GM19395 (cell line): ENCODE measurements at regions not wholly inside any gene's neighbourhood (a gene's known extent, or its start where the extent isn't known, plus 50 kb on each side); places are given as distances from the start of the nearest gene placed in this dataset.

Experiments
- ATAC-seq: cut with Tn5 transposase; IDR thresholded peaks from one replicate; pipeline ENCODE4 v1.9.1; 2021; ENCODE audit warnings: mild to moderate bottlenecking, moderate library complexity; ENCODE audit not compliant: unreplicated experiment

DNA sequence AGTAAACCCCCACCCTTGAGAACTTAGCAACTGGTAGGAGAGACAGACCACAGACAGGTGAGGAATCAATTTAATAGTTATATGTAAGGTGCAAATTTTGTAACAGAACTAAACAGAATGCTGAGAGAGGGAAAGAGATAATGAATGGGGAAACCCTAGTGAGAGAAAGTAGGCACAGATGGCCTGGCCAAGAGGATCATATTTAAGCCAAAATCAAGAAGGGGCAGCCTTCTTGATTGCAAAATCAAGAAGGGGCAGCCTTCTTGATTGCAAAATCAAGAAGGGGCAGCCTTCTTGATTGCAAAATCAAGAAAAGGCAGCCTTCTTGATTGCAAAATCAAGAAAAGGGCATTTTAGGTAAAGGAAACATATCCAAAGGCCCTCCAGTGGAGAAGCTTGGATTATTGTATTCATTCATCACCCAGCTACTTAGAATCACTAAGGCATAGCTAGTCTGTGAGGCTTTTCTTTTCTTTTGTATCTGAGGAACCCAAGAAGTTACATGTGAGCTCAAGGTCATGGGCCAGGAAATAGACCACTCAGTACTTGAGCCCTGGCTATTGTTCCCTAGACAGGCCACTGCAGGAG is 190.6 kb downstream of the CYLD start:
- no peak for ATAC-seq

DNA sequence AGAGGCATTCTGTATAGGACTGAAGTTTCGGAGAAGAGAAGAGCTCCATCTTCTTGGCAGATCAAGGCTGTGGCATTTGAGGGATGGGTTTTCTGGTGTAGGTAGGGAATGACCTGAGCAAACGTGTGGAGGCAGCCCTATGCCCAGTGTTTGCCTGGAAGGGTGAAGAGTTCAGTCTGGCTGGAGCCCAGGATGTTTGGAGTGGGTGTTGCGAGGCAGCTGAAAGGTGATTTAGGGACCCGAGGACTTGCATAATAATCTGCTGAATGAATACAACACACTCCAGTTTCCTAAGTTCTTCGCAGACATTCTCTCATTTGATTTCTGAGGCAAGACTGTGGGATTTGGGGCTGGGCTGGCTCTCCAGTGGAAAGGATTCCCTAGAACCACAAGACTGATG is 186.2 kb downstream of the CYLD start:
- ATAC-seq, result no peak

DNA sequence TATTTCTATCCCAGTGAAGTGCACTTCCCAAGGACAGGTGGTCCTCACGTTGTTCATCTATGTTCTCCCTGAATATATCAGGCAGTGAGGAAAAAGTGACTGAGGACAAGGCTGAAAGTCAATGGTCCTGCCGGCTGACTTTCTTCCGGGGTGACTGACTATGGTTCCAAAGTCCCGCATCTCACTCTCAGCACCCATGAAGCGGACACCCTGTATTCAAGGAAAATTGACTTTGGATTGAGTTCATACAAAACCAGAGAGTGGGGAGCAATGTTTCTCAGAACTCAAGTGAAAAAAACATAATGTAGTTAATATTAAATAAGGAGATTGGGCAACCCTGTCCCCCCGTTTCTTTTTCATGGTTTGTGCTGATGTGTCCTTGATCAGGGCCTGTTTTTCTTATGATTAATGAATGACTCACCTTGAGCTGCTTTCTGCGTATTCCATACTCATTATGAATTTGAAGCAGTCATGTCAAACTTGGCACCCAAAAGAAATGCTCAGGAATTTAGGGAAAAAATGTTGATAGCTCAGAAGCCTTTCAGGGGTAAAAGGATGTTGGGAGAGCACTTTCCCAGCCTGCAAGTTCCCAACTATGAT is 184.0 kb downstream of the CYLD start:
- no peak for ATAC-seq

DNA sequence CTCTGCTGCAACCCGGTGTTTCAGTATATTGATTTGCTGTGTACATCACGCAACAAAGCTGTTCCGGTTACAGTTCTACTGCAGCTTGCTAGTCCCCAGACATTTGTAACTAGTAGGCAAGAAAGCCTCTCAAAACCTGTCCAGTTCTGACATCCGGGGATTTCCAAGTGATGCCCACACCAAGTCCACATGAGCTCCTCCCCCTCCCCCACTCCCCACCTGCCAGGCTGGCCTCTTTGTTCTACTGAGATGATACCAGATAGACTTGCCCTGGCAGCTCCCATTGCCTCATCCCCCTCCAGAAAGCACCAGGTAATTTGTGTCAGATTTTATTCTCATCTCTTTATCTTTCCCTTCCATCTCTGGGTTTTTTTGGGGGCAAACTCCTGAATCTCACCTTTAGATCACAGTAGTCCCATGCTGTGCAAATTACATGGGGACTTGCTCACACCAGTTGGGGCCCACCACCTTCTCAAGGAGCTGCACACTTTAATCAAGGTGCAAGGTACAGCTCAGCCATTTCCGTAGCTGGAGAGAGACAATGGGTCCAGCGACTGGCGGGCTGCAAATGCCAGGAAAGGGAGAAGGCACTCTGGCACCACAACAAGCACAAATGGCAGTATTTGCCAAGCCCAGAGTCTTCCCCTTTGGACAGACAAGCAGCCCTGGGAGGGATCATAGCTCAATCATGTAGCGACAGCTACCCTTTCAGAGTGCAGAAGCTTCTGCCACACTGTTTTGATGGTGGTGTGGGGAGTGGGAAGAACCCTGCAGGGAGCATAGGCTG is 183.1 kb downstream of the CYLD start:
- ATAC-seq, result no peak

DNA sequence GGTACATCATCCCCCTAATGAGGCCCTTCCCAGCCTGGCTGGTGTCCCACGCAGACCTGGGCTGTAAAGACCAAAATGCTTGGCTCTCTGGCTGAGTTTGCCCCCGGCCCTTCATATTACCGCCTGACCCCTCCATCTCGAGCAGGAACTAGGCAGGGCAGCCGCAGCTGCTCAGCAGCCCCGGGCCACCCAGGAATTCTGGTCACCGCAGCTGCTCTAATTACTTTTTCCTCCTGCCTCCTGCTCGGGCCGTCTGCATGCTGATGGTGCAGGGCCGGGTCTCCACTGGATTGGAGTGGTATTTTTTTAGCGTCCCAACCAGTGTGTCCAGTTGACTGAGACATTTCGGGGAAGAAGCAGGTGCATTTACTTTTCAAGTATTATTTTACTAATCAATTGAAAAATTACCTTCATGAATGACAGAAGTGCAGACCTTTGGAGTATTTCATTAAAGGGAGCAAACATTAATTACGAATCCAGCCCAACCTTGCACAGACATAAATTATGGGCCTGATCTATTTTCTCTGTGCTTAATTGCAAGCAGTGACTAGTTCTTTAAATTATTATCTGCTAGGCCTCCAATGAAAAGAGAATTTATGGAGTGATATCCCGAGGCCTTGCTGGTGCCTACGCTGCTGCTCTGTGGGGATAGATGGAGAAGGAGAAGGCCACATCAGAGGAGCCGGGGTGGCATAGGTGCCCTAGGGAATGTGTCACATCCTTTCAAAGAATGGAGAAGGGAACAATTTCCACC is 176.2 kb downstream of the CYLD start:
- no peak for ATAC-seq

DNA sequence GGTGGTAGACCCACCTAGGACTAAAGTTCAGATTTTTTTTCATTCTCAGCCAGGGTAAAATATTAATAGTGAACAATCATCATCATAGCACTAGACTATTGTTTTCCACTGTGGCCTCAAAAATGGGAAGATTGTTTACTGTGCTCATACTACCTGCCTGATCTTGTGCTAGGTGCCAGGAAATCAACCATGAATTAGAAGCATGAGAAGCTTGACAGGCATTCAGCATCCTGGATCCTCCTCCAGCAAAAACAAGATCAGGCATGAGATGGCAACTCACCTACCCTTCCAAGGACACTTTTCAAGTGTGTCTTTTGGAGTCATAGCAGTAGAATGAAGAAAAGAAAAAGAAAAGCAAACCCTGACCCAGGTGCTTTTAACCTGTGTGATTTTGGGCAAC is 174.2 kb downstream of the CYLD start:
- ATAC-seq, result no peak

DNA sequence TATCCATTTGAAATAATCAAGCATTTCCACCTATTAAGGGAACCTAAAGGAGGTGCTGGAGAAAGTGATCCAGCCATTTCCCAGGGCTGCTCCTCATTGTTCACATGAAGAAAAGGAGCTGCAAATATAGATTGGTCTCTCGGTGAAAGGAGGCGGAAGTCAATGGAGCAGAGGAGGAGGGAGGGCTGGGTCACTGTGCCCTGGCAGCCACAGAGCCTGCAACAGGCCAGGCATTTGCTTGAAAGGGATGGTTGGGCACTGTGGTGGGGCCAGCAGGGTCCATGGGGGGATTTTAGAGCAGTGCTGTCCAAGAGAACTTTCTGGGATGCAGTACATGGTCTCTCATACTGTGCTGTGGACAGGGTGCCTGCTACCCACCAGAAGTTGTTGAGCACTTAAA is 173.2 kb downstream of the CYLD start:
- ATAC-seq, result no peak

DNA sequence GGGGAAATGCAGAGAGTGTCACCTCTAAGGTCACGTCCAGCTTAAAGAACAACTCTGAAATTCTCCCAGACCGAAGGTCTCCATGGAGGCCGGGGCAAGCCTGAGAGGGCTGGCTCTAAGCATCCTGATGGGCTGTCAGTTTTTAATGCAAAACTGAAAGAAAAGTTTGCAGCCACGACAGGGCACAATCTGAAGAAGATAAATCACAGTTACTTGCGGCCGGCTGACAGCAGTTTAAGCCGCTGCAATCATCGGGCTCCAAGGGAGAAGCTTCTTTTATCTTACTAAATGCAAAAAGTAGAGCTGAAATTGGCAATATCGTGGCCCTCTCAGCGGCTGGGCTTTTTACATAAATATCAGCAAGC is 168.8 kb downstream of the CYLD start:
- ATAC-seq, result no peak

DNA sequence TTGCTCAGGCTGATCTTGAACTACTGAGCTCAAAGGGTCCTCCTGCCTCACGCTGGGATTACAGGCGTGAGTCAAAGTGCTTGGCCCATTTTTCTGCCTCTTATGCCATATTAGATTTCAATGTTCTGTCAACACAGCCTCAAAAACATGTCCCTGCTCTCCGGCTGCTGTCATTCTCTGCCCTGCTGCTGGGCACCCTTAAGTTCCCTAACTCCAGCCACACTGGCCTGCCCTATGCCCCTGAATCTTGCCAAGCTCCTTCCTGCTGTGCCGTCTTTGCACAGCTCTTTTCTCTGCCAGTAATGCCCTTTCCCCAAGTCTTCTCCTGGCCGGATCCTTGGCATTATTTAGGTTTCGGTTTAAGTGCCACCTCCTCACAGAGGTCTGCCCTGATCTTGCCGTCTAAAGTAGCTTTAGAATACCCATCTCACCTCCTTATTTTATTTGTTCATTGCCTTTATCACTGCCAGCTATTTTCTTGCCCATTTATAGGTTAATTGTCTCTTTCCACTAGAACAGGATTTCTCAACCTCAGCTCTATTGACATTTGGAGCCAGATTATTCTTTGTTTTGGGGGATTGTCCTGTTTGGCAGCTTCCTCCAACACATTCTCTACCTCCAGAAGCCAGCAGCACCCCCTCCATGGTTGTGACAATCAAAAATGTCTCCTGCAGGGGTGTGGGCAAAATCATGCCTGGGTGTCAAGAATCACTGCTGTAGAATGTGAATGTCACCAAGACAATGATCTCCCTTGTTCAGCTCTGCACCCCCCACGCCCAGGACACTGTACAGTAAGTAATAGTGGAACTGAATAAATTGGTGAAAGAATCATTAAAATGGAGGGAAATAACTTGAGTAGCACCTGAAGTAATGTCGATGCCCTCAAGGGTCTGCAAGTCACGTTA is 168.2 kb downstream of the CYLD start:
- ATAC-seq, result no peak

DNA sequence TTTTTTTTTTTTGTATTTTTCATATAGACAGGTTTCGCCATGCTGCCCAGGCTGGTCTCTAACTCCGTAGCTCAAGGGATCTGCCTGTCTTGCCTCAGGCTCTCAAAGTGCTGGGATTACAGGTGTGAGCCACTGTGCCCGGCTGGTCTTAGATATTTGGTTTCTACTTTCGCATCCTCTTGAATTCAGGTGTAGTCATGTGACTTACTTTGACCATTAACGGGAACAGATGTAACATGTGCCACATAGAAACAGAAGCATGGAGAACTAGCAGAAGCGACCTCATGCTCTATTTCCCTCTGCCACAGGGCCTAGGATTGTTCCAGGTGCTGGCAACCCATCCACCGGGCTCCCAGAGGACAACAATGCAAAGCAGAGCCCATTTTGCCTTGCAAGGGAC is 166.6 kb downstream of the CYLD start:
- ATAC-seq, result no peak

DNA sequence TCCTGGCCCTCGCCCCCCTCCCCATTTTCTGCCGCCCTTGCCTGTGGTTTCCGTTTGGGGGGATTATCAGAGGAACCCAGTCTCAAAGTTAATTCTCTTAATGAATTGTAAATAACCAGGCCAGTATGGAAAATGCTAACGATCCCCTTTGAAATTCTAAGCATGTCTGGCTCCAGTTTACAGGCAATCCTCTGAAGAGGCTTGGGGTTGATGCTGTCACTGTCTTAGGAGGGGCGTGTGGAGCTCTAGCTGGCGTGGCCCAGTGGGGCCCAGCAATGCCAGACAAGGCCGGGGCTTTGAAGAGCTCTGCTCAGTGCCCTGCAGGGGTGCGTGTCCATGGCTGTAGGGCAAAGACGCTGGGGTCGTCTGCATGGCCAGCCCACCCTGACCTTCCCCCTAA is 164.6 kb downstream of the CYLD start:
- ATAC-seq, result no peak

DNA sequence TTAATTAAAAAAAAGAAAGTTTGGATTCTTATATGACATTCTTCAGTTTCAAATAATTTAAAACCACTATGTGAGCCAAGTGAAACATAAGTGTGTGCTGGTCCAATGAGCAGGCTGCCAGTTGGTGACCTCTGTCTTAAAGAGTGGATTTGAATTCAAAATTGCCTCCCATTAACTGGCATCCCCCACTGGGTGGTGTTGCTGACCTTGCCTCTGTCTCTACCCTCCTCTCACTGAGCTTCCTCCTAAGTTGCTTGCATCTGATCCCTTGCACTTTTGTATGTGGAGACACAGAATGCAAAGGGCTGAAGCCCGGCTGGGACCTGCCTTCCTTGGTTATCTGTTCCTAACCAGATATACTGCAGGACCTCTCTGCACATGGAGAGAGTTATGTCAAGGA is 160.6 kb downstream of the CYLD start:
- no peak for ATAC-seq

DNA sequence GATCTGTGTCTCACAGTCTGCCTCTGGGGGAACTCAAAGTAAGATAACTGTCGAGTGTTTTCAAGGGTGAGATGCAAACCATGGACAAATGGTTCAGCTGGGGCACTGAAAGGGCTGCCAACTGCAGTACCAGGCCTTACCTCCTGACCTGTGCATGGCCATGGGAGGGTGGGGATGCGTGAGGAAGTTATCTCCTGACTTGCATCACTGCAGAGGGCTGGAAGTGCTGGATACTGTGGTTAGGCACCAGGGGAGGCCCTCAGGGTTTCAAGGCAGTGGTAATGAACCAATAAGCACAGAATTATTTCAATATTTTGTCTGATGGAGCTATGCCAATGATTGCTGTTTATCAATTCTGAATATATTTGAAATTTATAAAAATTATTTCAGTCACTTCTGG is 159.2 kb downstream of the CYLD start:
- ATAC-seq, result no peak

DNA sequence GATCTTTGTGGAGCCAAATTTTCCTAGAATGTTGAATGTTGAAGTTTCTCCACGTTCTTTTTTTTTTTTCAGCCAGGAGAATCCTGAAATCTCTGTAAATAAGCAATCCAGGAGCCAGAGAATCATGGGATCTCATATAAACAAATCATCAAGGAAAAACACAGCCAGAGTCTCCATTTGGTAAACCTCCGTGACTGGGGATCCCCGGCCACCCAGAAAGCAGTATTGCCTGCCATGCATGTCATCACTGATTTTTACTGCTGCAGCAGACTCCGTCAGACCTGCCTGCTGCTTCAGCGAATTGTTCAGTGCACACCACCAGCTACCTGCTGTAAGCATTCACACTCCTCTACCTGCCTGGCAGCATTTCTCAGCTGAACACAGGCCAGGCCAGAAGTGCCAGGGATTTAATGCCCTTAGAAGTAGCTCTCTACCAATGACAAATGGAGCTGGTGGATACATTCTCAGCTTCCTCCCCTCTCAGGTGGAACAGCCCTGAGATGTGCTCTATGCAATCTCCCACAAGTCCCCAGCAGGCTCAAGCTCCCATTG is 158.6 kb downstream of the CYLD start:
- no peak for ATAC-seq

DNA sequence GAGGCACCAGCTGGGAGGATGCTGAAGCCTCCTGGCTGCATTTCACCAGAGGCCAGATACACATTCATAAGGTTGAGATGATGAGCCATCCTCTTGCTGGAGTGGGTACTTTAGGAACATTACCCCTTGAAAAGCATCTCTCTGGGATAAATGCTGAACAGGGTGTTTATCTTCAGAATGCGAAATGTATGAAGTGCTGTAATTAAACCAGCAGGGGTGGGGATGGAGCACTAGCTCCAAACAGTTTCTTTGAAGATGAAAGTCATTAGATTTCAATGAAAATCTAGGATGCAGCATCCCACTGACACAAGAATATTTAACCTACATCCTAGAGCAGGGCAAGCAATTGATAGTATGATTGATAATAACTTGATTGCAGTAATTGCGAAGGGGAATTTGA is 158.1 kb downstream of the CYLD start:
- no peak for ATAC-seq

DNA sequence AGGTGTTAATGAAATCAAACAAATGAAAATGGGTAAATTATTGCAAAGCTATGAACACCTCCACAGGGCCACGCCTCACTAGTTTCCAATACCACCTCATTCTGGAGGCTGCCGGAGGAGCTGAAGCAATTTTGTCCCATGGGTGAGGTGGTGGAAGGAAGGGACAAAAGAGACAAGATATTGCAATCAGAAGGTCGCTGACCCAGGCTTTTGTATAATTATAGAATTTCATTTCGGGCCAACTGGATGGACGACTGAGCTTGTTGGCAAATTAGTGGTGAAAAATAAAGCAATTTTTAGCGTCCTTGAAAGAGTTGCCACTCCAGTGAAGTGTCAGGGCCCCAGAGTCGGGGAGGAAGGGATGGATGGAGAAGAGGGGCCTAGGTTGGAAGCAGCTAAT is 147.9 kb downstream of the CYLD start:
- ATAC-seq, result no peak

DNA sequence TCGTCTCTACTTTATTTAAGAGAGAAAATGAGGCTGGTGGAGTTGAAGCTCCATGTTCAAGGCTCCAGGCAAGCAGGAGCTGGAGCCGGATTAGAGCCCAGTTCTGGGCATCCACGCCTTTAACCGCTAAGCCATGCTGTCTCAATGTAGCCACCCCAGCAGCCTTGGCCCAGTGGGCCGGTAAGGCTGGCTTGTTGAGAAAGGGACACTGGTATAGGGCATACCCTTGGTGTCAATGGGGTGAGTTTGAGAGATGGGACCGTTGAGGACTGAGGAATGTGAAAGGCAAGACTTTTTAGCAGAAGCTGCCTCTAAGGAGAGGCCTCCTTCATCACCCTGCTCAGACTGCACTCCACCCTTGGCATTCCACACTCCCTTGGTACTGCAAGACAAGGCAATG is 147.4 kb downstream of the CYLD start:
- ATAC-seq, result no peak

DNA sequence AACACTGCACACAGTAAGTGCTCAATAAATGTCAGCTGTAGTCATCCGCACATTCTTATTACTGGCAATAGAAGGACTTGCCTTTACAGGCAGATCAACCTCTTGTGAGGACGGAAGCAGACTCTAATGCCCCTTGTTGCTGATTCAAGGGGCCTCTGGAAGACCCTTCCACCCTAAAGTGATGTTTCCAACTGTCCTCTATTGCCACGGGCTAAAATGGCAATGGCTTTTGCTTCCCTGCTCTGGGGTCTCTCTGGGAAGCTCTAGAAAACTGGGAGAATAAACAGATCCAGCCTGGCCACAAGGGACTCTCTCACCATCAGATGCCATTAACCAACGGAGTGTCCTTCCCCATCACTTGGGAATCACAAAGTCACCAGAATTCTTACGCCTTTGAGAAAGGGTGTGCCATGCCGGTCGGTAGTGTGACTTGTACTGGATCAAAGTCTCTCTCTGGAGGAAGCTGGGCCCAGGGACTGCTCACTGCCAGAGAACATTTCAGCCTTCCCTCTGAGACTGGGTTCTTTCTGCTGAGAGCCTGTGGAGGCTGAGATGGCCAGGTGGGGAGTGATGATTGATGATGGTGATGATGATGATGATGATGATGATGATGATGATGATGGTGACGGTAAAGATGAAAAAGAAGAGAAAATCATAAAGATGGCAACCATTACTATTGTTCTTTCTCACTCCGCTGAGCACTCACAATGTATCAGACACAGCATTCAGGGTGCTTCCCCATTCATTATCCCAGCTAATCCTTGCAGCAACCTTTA is 146.8 kb downstream of the CYLD start:
- no peak for ATAC-seq

DNA sequence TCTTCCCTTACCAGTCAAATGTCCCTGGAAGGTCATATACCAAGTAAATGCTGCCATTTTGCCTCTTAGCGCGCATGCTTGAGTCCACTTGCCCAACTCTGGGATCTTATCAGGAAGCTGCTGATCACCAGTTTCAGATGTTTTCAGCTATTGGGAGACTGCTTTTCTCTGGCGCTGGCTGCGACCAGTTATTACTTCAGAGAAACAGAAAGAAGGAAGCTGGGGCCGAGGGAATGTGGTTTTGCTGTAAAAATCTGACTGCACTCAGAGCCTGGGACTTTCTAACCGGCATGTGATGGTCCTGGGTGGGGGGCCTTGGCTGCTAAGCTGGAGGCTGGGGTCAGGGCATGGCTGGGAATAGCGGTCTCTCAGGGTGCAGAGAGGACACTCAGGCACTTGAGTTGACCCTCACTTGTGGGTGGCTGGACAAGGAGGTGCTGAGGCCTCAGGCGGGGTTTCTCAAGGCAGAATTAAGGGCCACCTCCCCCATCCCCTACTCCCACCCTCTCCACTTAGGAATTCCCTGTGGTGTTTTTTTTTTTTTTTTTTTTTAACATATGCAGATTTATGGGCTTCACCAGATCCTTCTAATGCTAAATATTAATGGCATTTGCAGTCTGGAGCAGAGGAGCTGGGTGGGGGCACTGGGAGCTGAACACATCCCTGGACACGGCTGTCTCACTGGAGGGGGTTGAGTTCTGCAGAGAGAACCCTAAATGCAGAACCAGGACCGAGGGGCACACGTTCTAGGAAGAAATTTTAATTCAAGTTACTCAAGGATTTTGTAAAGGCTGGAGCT is 145.8 kb downstream of the CYLD start:
- ATAC-seq, result no peak
